Astrocyte of the hippocampus (primary cell): ENCODE measurements at regions not wholly inside any gene's neighbourhood (a gene's known extent, or its start where the extent isn't known, plus 50 kb on each side); places are given as distances from the start of the nearest gene placed in this dataset.

Experiments
- DNase-seq: peaks from one replicate; pipeline ENCODE4 v3.0.0; 2011; ENCODE audit warnings: low read depth, low spot score

DNA sequence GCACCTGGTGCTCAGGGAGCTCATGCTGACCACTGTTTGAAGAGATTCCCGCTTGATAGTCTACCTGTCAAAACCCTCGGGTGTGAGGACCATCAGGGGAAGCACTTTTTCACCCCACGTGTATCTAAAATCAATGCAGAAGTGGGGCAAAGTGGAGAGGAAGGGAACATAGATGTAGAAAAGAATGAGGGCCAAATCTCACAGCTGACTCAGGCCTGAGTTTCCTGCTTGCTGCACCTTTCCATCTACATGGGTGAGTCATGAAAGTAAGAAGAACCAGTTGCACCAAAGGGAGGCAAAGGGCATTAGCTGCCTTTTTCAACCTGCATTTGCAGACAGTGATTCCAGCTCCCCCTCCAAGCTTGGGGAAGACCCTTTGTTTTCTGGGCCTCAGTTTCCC, 100.2 kb upstream of the MYCN start:
- DNase-seq: no peak

GRCh38 chr2:15840969-15841368, 99.4 kb upstream of the MYCN start:
- no peak for DNase-seq

DNA sequence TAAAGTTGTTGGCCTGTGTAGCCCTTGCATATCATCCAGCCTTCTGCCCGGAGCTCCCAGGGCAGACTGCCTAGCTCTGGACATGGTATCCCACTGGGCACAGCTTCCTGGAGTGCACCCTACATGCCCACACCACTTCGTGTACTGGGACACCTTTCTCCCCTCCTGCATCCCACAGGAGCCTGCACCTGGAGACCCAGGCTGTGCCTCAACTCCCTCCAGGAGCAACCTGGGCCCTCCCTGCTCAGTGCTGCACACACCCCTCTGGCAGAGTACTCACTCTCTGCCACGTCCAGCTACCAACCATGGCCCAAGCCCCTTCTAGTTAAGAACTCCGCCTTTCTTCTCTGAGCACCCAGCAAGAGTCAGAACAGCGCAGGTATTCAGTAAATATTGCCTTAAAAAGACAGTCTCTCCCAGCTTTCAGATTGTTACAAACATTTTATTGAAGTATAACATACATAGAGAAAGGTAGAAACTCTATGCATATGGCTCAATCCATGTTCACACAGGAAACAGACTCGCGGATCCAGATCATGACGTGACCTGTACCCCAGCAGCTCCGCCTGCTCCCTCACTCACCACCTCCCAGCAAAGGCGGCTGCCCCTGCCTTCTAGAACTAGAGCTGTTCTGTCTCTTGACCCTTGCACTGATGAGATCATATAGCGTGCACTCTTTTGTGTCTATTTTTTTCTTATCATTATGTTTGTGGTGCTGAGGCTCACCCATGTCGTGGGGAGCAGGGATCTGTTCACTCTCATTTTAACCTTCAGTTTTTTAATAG, 98.4 kb upstream of the MYCN start:
- no peak for DNase-seq

- DNase-seq: peak; percentile 33
Observed at GRCh38 chr2:15842758-15843666, 97.3 kb upstream of the MYCN start.

- no peak for DNase-seq
Observed at GRCh38 chr2:15844211-15844801, 96.0 kb upstream of the MYCN start.

DNA sequence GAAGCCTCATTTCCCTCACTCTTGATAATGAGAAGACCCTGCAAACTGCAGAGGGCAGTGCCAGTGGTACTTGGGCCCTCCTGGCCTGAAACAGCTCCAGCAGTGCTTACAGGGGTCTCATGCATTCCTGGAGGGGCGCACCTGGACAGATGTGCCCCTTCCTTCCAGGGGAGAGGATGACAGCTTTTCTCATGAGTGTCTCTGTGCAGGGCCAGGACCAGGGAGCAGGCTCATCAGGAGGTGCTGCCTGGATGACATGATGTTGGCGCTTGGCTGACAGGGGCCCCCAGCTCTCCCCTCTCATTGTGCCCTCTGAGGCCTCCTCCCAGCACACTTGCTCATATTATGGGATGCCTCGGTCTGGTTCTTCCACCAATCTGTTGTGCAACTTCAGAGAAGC, 95.1 kb upstream of the MYCN start:
- DNase-seq: no peak

GRCh38 chr2:15845737-15846405, 94.5 kb upstream of the MYCN start:
- DNase-seq: no peak

DNA sequence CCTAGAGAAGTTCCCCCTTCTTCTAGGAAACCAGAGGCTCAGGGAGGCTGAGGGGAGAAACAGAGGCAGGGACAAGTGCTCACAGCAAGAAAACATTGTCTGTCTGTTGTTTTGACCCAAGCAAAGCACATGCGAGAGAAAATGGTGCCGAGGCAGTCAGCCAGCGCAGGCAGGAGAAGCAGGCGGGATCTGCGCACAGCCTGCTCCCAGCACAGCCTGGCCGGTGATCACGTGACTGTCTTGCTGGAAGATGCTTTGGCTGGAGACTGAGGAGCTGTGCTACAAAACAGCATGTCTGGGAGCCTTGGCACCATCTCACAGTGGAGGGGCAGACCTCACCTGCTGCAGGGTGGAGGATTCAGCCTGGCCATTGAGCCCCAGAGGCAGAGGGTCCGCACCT, 93.7 kb upstream of the MYCN start:
- DNase-seq: no peak

DNA sequence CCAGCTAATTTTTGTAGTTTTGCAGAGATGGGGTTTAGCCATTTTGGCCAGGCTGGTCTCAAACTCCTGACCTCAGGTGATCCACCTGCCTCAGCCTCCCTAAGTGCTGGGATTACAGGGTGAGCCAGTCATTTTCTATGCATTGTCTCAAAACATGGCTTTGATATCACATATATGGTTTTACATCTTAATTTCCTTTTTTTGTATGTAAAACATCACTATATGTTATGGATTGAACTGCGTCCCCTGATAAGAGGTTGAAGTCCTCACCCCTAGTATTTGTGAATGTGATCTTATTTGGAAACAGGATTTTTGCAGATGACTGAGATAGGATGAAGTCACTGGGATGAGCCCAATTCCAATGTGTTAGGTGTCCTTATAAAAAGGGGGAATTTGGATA, 89.8 kb upstream of the MYCN start:
- DNase-seq: no peak

DNA sequence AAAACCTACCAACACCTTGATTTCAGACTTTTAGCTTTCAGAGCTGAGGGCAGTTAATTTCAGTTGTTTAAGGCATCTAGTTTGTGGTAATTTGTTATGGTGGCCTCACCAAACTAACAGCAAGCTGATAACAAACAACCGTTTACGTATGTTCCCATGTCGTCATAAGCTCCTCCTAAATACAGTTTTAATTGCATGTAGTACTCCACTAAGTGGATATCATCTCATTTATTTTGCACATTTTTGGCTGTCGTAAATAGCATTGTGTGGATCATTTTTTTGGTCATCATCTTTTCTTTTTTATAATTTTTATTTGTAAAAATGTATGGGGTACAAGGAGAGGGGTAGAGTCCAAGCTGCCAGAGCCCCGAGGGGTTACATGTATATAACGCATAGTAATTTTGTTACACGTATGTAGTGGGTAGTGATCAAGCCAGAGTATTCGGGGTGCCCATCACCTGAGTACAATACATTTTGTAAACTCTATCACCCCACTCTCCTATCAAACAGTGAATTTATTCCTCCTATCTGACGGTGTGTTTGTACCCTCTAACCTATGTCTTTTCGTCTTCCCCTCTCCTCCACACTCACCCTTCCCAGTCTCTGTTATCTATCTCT, 89.2 kb upstream of the MYCN start:
- DNase-seq: no peak

- DNase-seq: no peak
Observed at GRCh38 chr2:15852811-15853210, 87.5 kb upstream of the MYCN start.

DNA sequence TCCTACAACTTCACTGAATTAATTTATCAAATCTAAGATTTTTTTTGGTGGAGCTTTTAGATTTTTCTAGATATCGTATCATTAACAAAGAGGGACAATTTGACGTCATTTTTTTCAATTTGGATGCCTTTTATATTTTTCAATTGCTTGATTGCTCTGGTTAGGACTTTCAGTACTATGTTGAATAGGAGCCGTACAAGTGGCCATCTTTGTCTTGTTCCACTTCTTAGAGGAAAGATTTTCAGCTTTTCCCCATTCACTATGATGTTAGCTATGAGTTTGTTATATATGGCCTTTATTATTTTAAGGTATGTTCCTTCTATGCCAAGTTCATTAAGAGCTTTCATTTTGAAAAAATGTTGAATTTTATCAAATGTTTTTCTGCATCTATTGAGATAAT, 86.4 kb upstream of the MYCN start:
- DNase-seq: no peak

DNA sequence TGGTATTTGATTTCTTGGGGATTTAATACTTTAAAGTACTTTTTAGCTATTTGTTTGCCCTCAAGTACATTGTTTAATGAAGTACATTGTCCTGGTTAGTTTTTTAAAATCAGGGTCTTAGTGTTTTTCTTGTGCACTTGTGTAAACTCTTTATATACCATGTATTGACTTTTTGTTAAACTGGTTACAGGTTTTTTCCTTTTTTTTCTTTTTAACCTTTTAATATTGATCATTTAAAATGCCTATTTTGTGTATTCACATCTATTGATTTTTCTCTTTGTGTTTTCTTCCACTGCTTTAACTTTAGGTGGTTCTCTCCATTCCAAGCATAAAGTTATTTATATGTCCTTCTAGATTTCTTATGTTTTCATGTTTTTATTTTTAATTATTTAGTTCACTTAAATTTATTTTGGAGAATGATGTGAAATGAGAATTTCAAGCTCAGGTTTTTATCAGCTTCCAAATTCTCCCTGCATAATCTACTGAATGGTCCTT, 84.5 kb upstream of the MYCN start:
- DNase-seq: no peak

- DNase-seq: no peak
Observed at GRCh38 chr2:15856318-15856717, 84.0 kb upstream of the MYCN start.

DNA sequence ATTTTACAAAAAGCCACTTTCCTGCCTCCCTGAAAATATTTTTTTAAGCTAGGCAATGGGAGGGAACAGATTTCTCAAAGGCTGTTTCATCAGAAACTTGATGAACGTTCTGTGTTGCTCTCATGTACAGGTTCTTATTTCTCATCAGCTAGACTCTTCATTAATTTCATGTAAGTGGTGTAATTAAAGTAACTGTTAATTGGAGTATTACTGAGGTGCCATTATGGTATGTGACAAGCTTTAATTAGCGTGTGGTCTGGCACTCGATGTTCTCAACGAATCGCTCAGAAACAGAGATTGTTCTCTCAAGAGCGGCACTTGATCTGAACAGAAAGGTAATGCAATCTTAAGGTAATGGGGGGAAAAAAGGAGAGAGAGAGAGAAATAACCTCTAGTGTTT, 81.9 kb upstream of the MYCN start:
- DNase-seq: no peak

- DNase-seq: no peak
Observed at GRCh38 chr2:15860051-15860663, 80.2 kb upstream of the MYCN start.

DNA sequence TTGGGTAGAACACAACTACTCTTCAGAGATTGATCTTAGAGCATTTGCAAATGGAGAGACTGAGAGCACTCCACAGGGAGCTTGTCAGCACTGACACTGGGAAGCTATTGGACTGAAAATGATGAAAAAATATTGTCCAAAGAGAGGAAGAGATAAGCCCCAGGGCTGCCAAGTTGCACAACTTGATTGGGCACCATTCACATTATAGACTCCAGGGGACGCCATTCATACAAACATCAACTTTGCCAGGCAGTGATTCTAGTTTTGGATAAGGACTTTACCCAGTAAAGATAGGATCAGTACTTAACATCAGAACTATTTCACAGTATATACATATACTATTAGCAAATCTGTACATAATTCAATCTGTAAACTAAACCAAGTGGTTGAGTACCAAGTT, 79.6 kb upstream of the MYCN start:
- DNase-seq: no peak

DNA sequence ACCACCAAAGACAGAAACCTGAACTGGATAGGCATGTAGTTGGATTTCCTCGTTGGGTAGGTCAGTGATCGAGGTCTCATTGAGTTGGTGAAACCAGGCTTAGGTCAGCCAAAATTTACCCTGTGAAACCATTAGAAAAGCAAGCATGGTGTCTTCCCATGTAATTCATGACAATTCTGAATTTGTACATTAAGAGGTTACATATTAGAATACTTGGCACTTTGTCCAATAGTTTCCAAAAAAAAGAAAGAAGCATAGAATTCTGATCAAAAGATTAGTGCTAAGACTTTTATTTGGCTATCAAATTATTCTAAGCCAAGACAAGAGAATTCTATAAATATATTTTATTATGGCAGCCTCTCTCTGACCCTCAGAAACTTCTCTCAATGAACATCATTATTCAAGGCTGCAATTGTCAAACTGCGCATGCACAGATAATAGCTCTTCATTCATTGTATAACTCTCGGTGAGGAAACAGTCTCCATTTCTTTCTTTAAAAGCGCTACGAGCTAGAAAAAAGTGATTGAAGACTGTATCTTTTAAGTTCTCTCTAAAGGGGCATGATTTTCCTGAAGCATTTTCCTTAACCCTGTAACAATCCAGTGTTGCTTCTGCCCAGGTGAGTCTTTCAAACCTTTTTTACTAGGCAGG, 79.1 kb upstream of the MYCN start:
- DNase-seq: no peak

- DNase-seq: no peak
Observed at GRCh38 chr2:15861898-15862297, 78.5 kb upstream of the MYCN start.

GRCh38 chr2:15863089-15863488, 77.3 kb upstream of the MYCN start:
- no peak for DNase-seq
